HG03196 (cell line): ENCODE measurements at regions not wholly inside any gene's neighbourhood (a gene's known extent, or its start where the extent isn't known, plus 50 kb on each side); places are given as distances from the start of the nearest gene placed in this dataset.

ENCODE experiments used
- ATAC-seq: cut with Tn5 transposase; IDR thresholded peaks from one replicate; pipeline ENCODE4 v1.9.1; 2021; ENCODE audit not compliant: unreplicated experiment

GRCh38 chr11:109251230-109251629 is 170.8 kb upstream of the C11orf87 start:
- ATAC-seq: no peak

DNA sequence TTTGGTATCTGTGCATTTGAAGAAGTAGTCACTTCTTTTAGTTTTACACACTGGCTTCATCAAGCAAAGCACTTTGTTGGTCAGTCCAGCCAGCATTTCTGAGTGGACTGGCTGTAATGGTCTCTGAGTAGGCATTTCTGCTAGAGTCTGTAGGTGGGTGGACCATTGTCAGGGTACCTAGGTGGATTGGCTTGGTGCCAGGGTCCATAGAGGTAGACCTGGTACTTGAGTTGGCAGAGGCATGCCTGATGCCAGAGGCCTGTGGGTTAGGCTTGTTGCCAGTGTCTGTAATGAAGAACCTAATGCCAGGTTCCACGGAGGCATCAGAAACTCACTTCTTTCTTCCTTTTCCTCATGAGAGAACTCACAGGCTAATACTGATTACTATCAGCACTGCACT is 157.9 kb upstream of the C11orf87 start:
- ATAC-seq: no peak

- no peak for ATAC-seq
Measured at GRCh38 chr11:109267293-109268095, 154.5 kb upstream of the C11orf87 start.

DNA sequence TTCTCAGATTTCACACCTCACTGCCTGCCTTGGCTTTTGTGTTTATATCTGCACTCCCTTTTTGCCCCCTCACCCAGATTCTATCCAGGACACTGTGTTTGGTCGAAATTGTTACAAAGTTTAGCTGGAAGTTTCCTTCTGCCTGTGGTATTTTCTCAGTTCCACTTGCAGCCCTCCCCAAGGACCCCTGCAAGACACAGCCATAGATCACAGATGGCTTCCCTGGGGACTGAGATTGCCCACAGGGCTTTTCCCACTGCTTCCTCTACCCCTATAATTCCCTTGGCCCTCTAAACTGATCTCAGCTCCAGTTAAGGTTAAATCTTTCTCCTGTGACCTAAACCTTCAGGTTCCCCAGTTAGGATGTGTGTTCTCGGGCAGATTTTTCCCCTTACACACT is 146.1 kb upstream of the C11orf87 start:
- ATAC-seq: no peak

DNA sequence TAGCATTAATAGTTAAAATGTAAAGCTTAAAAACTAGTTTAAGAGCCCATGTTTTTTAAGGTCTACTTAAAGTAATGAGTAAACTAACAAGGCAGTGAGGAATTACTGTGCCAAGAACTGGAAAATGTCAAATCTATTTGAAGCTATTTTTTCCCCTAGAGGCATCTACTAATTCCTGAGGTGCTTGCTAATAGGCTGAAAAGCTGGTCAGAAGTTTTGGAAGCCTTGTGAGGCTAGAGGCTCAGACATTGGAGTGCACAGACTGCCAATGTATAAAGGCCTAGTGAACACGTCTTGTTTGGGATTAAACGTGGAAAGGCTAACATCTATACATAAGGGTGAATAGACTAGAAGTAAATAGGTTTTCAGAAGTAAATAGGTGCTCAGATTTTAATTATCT is 136.5 kb upstream of the C11orf87 start:
- ATAC-seq: no peak

DNA sequence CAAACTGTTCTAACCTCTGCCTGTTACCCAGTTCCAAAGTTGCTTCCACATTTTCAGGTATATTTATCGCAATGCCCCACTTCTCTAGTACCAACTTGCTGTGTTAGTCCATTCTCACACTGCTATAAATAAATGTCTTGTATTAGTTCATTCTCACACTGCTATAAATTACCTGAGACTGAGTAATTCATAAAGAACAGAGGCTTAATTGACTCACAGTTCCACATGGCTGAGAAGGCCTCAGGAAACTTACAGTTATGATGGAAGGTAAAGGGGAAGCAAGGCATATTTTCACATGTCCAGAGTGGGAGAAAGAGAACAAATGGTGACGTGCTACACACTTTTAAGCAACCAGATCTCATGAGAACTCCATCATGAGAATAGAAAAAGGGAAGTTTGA is 130.4 kb upstream of the C11orf87 start:
- no peak for ATAC-seq

GRCh38 chr11:109298865-109299264 is 123.1 kb upstream of the C11orf87 start:
- no peak for ATAC-seq

- ATAC-seq: no peak
Measured at GRCh38 chr11:109300211-109300610, 121.8 kb upstream of the C11orf87 start.

- ATAC-seq: no peak
Measured at GRCh38 chr11:109302591-109303334, 119.2 kb upstream of the C11orf87 start.

DNA sequence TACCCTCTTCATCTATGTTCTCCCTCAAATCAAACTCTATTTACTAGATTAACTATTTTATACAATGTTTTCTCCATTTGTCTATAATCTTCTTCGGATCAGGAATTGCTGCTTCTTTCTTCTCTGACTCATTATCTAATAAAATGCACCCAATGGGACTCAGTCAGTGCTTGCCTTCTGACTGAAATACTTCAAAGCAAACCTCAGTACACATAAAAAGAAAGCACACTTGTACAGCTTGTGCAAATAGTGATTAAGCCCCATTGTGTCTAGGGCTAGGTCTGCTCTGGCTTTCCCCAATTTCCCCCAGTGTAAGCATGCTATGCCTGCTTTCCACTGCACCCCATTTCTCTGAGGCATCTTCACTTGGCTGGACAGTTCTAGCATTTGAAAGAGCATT is 118.6 kb upstream of the C11orf87 start:
- ATAC-seq: no peak

GRCh38 chr11:109304159-109304558 is 117.8 kb upstream of the C11orf87 start:
- ATAC-seq: no peak

DNA sequence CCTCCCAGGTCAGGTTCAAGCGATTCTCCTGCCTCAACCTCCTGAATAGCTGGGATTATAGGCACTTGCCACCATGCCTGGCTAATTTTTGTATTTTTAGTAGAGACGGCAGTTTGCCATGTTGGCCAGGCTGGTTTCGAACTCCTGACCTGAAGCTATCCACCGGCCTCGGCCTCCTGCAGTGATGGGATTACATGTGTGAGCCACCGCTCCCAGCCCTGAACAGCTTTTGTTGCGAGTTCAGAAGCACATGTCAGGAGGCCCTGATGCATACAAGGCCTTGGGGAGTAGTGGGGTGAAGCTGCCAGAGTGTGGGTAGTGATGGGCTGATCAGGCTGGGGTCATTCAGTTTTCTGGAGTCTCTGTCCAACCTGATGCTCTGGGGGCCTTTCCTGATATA is 117.0 kb upstream of the C11orf87 start:
- ATAC-seq: no peak

DNA sequence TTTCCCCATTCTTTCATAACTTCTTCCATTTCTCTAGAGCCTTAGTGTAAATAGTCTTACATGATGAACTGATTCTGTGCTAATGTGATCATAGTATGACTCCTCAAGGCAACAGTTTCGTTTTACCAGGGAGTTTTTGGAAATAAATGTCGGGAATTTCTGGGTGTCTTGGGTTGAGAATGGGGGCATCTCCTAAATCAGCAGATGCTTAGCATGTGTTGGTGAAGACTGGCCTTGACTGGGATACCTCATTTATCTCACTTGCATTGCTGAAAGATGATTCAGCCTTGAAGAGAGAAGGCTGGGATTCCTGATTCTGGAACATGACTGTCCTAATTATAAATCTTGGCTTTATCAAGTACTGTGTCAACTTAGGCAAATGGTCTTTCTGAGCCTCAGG is 115.7 kb upstream of the C11orf87 start:
- no peak for ATAC-seq

DNA sequence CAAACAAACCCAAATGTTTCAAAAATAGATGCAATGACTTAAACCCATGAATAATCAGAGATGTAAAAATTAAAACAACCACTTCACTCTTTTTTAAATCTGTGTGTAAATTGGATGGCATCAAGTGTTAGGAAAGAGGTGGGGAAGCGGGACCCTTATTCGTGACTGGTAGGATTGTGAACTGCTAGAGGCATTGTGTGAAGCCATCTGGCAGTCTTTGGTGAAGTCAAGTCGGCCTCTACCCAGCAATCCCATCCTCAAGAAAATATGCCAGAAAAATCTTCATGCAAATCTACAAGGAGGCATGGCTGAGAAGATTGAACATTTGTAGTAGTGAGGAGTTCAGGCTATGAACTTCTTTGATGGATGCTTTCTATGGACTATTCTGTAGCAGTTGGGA is 114.6 kb upstream of the C11orf87 start:
- ATAC-seq: no peak

DNA sequence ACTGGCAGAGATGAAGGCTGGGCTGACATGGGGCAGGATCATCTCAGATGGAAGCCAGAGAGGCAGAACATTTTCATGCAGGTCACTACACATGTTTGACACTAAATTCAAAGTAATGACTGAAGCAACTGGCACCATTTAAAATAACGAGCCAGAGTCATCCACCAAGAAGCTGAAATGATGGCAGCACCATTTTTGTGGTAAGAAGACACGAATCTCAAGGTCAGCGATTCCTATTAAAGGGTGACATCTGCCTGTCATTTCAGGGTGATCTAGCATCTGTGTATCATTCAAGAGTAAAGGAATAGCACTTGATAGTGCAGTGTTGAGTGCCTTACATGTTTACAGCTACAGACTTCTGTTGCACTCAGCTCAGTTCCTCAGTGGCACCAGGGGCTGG is 113.4 kb upstream of the C11orf87 start:
- no peak for ATAC-seq

GRCh38 chr11:109309153-109309552 is 112.8 kb upstream of the C11orf87 start:
- ATAC-seq: no peak

DNA sequence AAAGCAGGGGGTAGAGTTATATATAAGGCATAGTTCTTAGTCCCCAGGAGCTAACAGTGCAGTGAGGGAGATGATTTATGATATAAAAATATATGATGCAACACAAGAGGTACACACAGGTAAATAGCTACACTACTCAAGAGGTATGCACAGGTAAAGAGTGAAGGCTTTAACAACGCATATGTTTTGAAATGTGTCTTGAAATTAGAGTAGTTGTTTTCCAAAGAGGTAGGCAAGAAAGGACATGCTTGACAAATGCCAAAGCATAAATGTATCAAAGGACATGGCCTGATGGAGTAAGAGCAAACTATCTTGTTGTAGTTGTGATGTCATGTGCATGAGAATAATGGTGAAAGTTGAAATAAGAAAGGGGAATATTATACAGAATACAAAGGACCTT is 104.3 kb upstream of the C11orf87 start:
- no peak for ATAC-seq

DNA sequence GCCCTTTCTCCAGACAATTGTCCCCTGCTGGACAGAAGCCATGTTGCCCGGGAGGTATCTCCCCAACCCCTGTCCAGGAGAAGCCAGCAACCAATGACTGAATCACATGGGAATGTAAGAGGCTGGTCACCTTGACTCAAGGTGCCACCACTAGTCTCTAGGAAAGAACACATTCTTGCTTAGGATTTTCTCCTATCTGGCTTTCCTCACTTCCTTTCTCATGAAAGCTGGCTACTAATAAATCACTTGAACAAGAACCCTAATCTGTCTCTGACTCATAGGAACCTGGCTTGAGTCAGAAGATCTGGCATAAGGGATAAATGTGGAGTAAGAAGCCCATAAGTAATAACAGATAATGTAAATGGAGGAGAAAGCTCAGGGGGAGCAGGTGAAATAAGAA is 101.4 kb upstream of the C11orf87 start:
- no peak for ATAC-seq

GRCh38 chr11:109326781-109327180 is 95.2 kb upstream of the C11orf87 start:
- no peak for ATAC-seq

- no peak for ATAC-seq
Measured at GRCh38 chr11:109329716-109330115, 92.3 kb upstream of the C11orf87 start.

DNA sequence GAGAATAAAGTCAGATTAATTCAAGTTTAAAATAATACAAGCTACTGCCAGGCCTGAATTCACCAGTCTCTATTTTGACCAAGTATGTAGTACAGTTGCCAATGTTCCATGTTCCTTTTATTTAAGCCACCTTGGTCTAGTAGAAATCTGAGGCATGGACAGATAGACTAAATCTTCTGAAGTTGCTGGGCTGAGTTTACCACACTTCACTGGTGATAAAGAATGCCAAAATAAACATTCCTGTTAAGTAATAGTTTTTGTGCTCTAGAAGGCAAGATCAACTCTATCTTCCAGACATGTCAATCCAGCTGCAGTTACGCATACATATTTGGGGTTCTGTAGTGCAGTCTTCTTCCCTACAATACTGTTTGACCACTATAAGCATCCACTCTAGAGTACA is 83.9 kb upstream of the C11orf87 start:
- ATAC-seq: no peak

- ATAC-seq: no peak
Measured at GRCh38 chr11:109342261-109342660, 79.7 kb upstream of the C11orf87 start.

DNA sequence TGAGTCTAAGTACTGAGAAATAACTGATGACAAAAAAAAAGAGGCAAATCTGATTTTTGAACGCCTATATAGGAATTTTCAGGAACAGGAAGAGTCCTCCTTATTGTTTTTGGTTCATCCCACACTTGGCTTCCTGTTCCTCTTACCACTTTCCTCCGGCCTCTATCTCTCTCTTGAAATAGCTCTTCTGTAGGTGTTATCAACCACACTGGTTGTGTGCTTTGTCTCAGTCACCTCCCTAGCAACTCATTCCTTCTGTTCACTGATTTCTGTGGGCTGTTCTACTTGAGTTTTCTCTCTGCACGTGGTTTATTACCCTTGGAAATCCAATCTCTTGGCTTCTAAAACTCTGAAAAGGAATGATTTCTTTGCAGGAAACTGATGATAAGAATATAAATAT is 78.7 kb upstream of the C11orf87 start:
- no peak for ATAC-seq
